ENCODE measurements at regions not wholly inside any gene's neighbourhood (a gene's known extent, or its start where the extent isn't known, plus 50 kb on each side); places are given as distances from the start of the nearest gene placed in this dataset.

DNA sequence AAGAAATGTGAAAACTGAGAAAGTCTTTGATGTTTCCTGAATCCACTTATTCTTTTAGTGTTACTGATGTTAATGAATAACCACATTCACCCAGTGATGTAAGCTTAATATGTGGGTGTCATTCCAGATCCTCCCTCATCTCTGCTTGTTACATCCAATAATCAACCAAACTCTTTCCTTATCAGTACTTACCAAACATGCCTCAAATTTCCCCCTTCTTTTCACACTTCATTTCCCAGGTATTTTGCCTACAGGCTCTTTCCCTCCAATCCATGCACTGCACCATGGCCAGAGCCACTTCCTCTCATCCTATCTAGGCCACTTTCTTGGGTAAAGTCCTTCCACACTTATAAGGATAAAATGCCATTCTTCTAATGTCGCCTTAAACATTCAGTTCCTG, 451.5 kb downstream of the NPIPA7 start:
- no peak overlapping the region for H3K4ac ChIP-seq (ENCODE audit: low read depth, low read length)
- H3K18ac ChIP-seq (ENCODE audit: low read depth, low read length): no peak overlapping the region
- no peaks in the 10 kb centered on the region for H3K79me1 ChIP-seq (ENCODE audit: low read depth in 1 of 2, low read length in 2 of 2)
- DNase-seq: no peak
- ChIA-PET POLR2A (ENCODE audit: unreplicated experiment) (no interaction called here), CTCF (no interaction called here)
- H4K20me1 ChIP-seq (ENCODE audit: insufficient read depth, low read length): no peaks in the 10 kb centered on the region
- H2BK20ac ChIP-seq (ENCODE audit: low read depth, low read length): no peak overlapping the region
- H3K27ac ChIP-seq (ENCODE audit: insufficient read depth, low read length): no peak overlapping the region
- no peak overlapping the region for H2AK5ac ChIP-seq (ENCODE audit: low read depth, low read length)
- no peak overlapping the region for H3K9ac ChIP-seq (ENCODE audit: low read depth, low read length)
- intact Hi-C loops (cut with micrococcal nuclease) (no loop called here), dilution Hi-C loops (cut with HindIII; ENCODE audit: low sequenced_read_pairs, unreplicated experiment) (no loop called here), in situ Hi-C loops (cut with MboI; ENCODE audit: low sequenced_read_pairs) (no loop called here)
- no peak overlapping the region for H2AK9ac ChIP-seq (replicated peaks; ENCODE audit: low read depth, low read length, poor library complexity)
- H3K23ac ChIP-seq (ENCODE audit: low read depth, low read length): no peak overlapping the region
- no CpG with 5 or more reads among the region's 1 CpG for WGBS, 2 experiments (ENCODE audit: extremely low coverage in 2 of 2, insufficient read length in 1 of 2)
- H2AFZ ChIP-seq (replicated peaks; ENCODE audit: low read length, poor library complexity): no peak overlapping the region
- no peak overlapping the region for H4K91ac ChIP-seq (ENCODE audit: insufficient read depth, low read depth, low read length)
- H3K36me3 ChIP-seq (ENCODE audit: control insufficient read depth, insufficient read depth, low read length): no peaks in the 10 kb centered on the region
- no peak overlapping the region for H4K5ac ChIP-seq (ENCODE audit: low read depth, low read length)
- H4K8ac ChIP-seq (ENCODE audit: low read depth in 2 of 2, low read length in 2 of 2): no peak overlapping the region
- no peak overlapping the region for H2BK120ac ChIP-seq (ENCODE audit: low read depth, low read length)
- no peak overlapping the region for H2BK15ac ChIP-seq (ENCODE audit: low read depth, low read length)
- H3K56ac ChIP-seq (ENCODE audit: extremely low read depth, insufficient read depth, low read length): no peak overlapping the region
- no peaks in the 10 kb centered on the region for H3K4me1 ChIP-seq (ENCODE audit: control insufficient read depth, insufficient read depth, low read length)
- H2BK5ac ChIP-seq (ENCODE audit: low read depth, low read length, poor library complexity, severe bottlenecking): no peak overlapping the region
- BruUV-seq (replicated peaks): no TSS peak
- no peak for TF ChIP-seq FOS (IDR thresholded peaks at IDR 0.05; ENCODE audit: low read depth, low read length)
- no peak for TF ChIP-seq RAD21 (IDR thresholded peaks at IDR 0.05; ENCODE audit: low read length)
- no peak for TF ChIP-seq CHD1 (IDR thresholded peaks at IDR 0.05; ENCODE audit: low read depth, low read length)
- no peak for TF ChIP-seq MAFK (IDR thresholded peaks at IDR 0.05; ENCODE audit: low read depth, low read length)
- TF ChIP-seq, protein P1, sequence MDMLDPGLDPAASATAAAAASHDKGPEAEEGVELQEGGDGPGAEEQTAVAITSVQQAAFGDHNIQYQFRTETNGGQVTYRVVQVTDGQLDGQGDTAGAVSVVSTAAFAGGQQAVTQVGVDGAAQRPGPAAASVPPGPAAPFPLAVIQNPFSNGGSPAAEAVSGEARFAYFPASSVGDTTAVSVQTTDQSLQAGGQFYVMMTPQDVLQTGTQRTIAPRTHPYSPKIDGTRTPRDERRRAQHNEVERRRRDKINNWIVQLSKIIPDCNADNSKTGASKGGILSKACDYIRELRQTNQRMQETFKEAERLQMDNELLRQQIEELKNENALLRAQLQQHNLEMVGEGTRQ (IDR thresholded peaks at IDR 0.05; ENCODE audit: low read depth, low read length): no peak
- TF ChIP-seq RFX5 (IDR thresholded peaks at IDR 0.05; ENCODE audit: low read depth, low read length): no peak
- TF ChIP-seq MAZ (IDR thresholded peaks at IDR 0.05; ENCODE audit: borderline replicate concordance, low read depth, low read length): no peak
- no peak for TF ChIP-seq MXI1 (IDR thresholded peaks at IDR 0.05; ENCODE audit: borderline replicate concordance, low read depth, low read length)
- TF ChIP-seq POLR2A (IDR thresholded peaks at IDR 0.05; ENCODE audit: low read depth, low read length): no peak
- TF ChIP-seq, protein P2, sequence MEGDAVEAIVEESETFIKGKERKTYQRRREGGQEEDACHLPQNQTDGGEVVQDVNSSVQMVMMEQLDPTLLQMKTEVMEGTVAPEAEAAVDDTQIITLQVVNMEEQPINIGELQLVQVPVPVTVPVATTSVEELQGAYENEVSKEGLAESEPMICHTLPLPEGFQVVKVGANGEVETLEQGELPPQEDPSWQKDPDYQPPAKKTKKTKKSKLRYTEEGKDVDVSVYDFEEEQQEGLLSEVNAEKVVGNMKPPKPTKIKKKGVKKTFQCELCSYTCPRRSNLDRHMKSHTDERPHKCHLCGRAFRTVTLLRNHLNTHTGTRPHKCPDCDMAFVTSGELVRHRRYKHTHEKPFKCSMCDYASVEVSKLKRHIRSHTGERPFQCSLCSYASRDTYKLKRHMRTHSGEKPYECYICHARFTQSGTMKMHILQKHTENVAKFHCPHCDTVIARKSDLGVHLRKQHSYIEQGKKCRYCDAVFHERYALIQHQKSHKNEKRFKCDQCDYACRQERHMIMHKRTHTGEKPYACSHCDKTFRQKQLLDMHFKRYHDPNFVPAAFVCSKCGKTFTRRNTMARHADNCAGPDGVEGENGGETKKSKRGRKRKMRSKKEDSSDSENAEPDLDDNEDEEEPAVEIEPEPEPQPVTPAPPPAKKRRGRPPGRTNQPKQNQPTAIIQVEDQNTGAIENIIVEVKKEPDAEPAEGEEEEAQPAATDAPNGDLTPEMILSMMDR (conservative IDR thresholded peaks at IDR 0.05; ENCODE audit: low read depth, low read length): no peak
- TF ChIP-seq RCOR1 (IDR thresholded peaks at IDR 0.05; ENCODE audit: insufficient replicate concordance, low read length): no peak
- no peak for TF ChIP-seq SMC3 (IDR thresholded peaks at IDR 0.05; ENCODE audit: low read depth, low read length)
- TF ChIP-seq CEBPB (IDR thresholded peaks at IDR 0.05; ENCODE audit: low read depth, low read length): no peak
- TF ChIP-seq, protein P3, sequence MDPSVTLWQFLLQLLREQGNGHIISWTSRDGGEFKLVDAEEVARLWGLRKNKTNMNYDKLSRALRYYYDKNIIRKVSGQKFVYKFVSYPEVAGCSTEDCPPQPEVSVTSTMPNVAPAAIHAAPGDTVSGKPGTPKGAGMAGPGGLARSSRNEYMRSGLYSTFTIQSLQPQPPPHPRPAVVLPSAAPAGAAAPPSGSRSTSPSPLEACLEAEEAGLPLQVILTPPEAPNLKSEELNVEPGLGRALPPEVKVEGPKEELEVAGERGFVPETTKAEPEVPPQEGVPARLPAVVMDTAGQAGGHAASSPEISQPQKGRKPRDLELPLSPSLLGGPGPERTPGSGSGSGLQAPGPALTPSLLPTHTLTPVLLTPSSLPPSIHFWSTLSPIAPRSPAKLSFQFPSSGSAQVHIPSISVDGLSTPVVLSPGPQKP (IDR thresholded peaks at IDR 0.05; ENCODE audit: borderline replicate concordance, low read depth, low read length): no peak
- TF ChIP-seq BHLHE40 (IDR thresholded peaks at IDR 0.05; ENCODE audit: low read depth, low read length): no peak
- no peak for TF ChIP-seq NFE2L2 (IDR thresholded peaks at IDR 0.05; ENCODE audit: low read depth, low read length)
- no peak overlapping the region for H3K14ac ChIP-seq (replicated peaks; ENCODE audit: low read depth, low read length)
- H3K4me3 ChIP-seq (ENCODE audit: insufficient read depth, low read depth, low read length): no peak overlapping the region
- H3K9me3 ChIP-seq (ENCODE audit: control insufficient read depth, insufficient read depth, low read length): peaks cover 8% of the 10 kb centered on the region
- no peak for ATAC-seq (ENCODE audit: low read depth)
- H3K9me1 ChIP-seq (ENCODE audit: insufficient read depth, low read length): no peaks in the 10 kb centered on the region
- no peaks in the 10 kb centered on the region for H3K27me3 ChIP-seq (ENCODE audit: control insufficient read depth, insufficient read depth, low read length)
- H3K4me2 ChIP-seq (ENCODE audit: low read depth, low read length): no peak overlapping the region
